IMR-90 (cell line): ENCODE measurements at regions not wholly inside any gene's neighbourhood (a gene's known extent, or its start where the extent isn't known, plus 50 kb on each side); places are given as distances from the start of the nearest gene placed in this dataset.

Experiments used
- ATAC-seq: fragments of 200-7000 bp; cut with Tn5 transposase; 2 replicates; pipeline ENCODE4 v1.9.1; 2020; ENCODE audit warnings: low read depth, mild to moderate bottlenecking, moderate library complexity
- BruUV-seq: library from RNA; stranded (reverse); fragments of 400-500 nt; replicated peaks from 2 replicates; lab custom pipeline; 2021; lab: Mats Ljungman, UMichigan
- CTCF ChIA-PET: fragments of 300-600 bp; formaldehyde crosslinking; extraction: SDS; loops from one replicate; lab custom pipeline; 2021; ENCODE audit warnings: antibody characterized with exemption; lab: Yijun Ruan, JAX
- POLR2A ChIA-PET: fragments of 300-600 bp; sonication (Branson Sonifier 250); formaldehyde crosslinking; loops from one replicate; lab custom pipeline; 2022; ENCODE audit warnings: antibody characterized with exemption; ENCODE audit not compliant: unreplicated experiment; lab: Charles Lee
- DNase-seq: peaks from one replicate; pipeline ENCODE4 v3.0.0; 2013
- H2AFZ ChIP-seq: replicated peaks from 2 replicates; pipeline ENCODE3; 2013; ENCODE audit warnings: low read length, mild to moderate bottlenecking; ENCODE audit not compliant: poor library complexity
- H2AK5ac ChIP-seq: 2 replicates; pipeline ENCODE4 v1.6.1; 2013; ENCODE audit warnings: low read depth, low read length, inconsistent platforms
- H2AK9ac ChIP-seq: replicated peaks from 2 replicates; pipeline ENCODE3; 2013; ENCODE audit warnings: mild to moderate bottlenecking, low read depth, low read length, moderate library complexity; ENCODE audit not compliant: poor library complexity
- H2BK120ac ChIP-seq: 2 replicates; pipeline ENCODE4 v1.6.1; 2013; ENCODE audit warnings: low read depth, low read length, inconsistent platforms
- H2BK15ac ChIP-seq: 3 replicates; pipeline ENCODE4 v1.6.1; 2013; ENCODE audit warnings: low read depth, low read length, inconsistent platforms
- H2BK20ac ChIP-seq: 2 replicates; pipeline ENCODE4 v1.6.1; 2013; ENCODE audit warnings: low read depth, mild to moderate bottlenecking, inconsistent platforms, low read length, moderate library complexity
- H2BK5ac ChIP-seq: 2 replicates; pipeline ENCODE4 v1.6.1; 2013; ENCODE audit warnings: mild to moderate bottlenecking, low read depth, low read length, inconsistent platforms; ENCODE audit not compliant: poor library complexity, severe bottlenecking
- H3K14ac ChIP-seq: replicated peaks from 2 replicates; pipeline ENCODE4 v1.6.1; 2013; ENCODE audit warnings: low read depth, low read length, inconsistent platforms
- H3K18ac ChIP-seq: 2 replicates; pipeline ENCODE4 v1.6.1; 2013; ENCODE audit warnings: low read depth, low read length, control low read depth
- H3K23ac ChIP-seq: 2 replicates; pipeline ENCODE4 v1.6.1; 2013; ENCODE audit warnings: low read depth, low read length, inconsistent platforms
- H3K27ac ChIP-seq: 2 replicates; pipeline ENCODE4 v1.5.1; 2013; ENCODE audit warnings: mild to moderate bottlenecking, control low read depth, low read length; ENCODE audit not compliant: insufficient read depth
- H3K27me3 ChIP-seq: 2 replicates; pipeline ENCODE4 v1.6.1; 2013; ENCODE audit warnings: low read length; ENCODE audit not compliant: control insufficient read depth, insufficient read depth
- H3K36me3 ChIP-seq: 2 replicates; pipeline ENCODE4 v1.6.1; 2013; ENCODE audit warnings: low read length, mixed read lengths; ENCODE audit not compliant: control insufficient read depth, insufficient read depth
- H3K4ac ChIP-seq: 2 replicates; pipeline ENCODE4 v1.6.1; 2013; ENCODE audit warnings: low read depth, low read length, inconsistent platforms
- H3K4me1 ChIP-seq: 2 replicates; pipeline ENCODE4 v1.6.1; 2013; ENCODE audit warnings: low read length, mixed read lengths; ENCODE audit not compliant: control insufficient read depth, insufficient read depth
- H3K4me2 ChIP-seq: 2 replicates; pipeline ENCODE4 v1.6.1; 2013; ENCODE audit warnings: low read depth, mild to moderate bottlenecking, control low read depth, low read length, moderate library complexity
- H3K4me3 ChIP-seq: 2 replicates; pipeline ENCODE4 v1.5.1; 2013; ENCODE audit warnings: low read depth, mild to moderate bottlenecking, control low read depth, low read length, moderate library complexity; ENCODE audit not compliant: insufficient read depth
- H3K56ac ChIP-seq: 2 replicates; pipeline ENCODE4 v1.6.1; 2013; ENCODE audit warnings: low read length, inconsistent platforms; ENCODE audit not compliant: insufficient read depth; ENCODE audit errors: extremely low read depth
- H3K79me1 ChIP-seq, 2 experiments: 2 replicates each; pipeline ENCODE4 v1.6.1; 2013; ENCODE audit warnings: low read length in 2 of 2, inconsistent platforms in 1 of 2, low read depth in 1 of 2
- H3K9ac ChIP-seq: 2 replicates; pipeline ENCODE4 v1.6.1; 2013; ENCODE audit warnings: low read depth, low read length, control low read depth
- H3K9me1 ChIP-seq: 2 replicates; pipeline ENCODE4 v1.6.1; 2013; ENCODE audit warnings: low read length, inconsistent platforms; ENCODE audit not compliant: insufficient read depth
- H3K9me3 ChIP-seq: 2 replicates; pipeline ENCODE4 v1.6.1; 2013; ENCODE audit warnings: low read length; ENCODE audit not compliant: control insufficient read depth, insufficient read depth
- H4K20me1 ChIP-seq: 2 replicates; pipeline ENCODE4 v1.6.1; 2013; ENCODE audit warnings: low read length, inconsistent platforms; ENCODE audit not compliant: insufficient read depth
- H4K5ac ChIP-seq: 2 replicates; pipeline ENCODE4 v1.6.1; 2013; ENCODE audit warnings: mild to moderate bottlenecking, low read depth, low read length, control low read depth
- H4K8ac ChIP-seq, 2 experiments: 2 replicates each; pipeline ENCODE4 v1.6.1; 2013; ENCODE audit warnings: low read depth in 2 of 2, low read length in 2 of 2, control low read depth in 1 of 2, inconsistent platforms in 1 of 2
- H4K91ac ChIP-seq: 2 replicates; pipeline ENCODE4 v1.6.1; 2013; ENCODE audit warnings: low read depth, low read length, inconsistent platforms; ENCODE audit not compliant: insufficient read depth
- CEBPB ChIP-seq: IDR thresholded peaks from 2 replicates; pipeline ENCODE4 v1.6.1; 2012; ENCODE audit warnings: low read depth, low read length, improper control_type of control experiment
- MXI1 ChIP-seq: IDR thresholded peaks from 2 replicates; pipeline ENCODE4 v1.6.1; 2012; ENCODE audit warnings: low read depth, mild to moderate bottlenecking, low read length, moderate library complexity, borderline replicate concordance
- NFE2L2 ChIP-seq: fragments of 150-350 bp; IDR thresholded peaks from 2 replicates; pipeline ENCODE4 v1.6.1; 2016; ENCODE audit warnings: low read depth, mild to moderate bottlenecking, low read length
- RAD21 ChIP-seq: IDR thresholded peaks from 2 replicates; pipeline ENCODE4 v1.6.1; 2012; ENCODE audit warnings: low read length, improper control_type of control experiment
- RFX5 ChIP-seq: IDR thresholded peaks from 2 replicates; pipeline ENCODE4 v1.8.0; 2012; ENCODE audit warnings: low read depth, mild to moderate bottlenecking, low read length, moderate library complexity
- SMC3 ChIP-seq: fragments of 150-350 bp; IDR thresholded peaks from 2 replicates; pipeline ENCODE4 v1.6.1; 2016; ENCODE audit warnings: low read depth, mild to moderate bottlenecking, antibody characterized with exemption, low read length, moderate library complexity
- WGBS, 2 experiments: methylation state at CpG; one replicate each; pipeline versions ENCODE4 v1.1.5 to v1.1.7; 2013; ENCODE audit warnings: missing lambda C conversion rate in 2 of 2; ENCODE audit not compliant: insufficient read length in 1 of 2; ENCODE audit errors: extremely low coverage in 2 of 2; 5-methylcytosine and 5-hydroxymethylcytosine counted together
- dilution Hi-C: fragments of 300-500 bp; cut with HindIII; formaldehyde crosslinking; loops from one replicate; pipeline ENCODE4 v1.14.3; 2018; ENCODE audit warnings: low sequenced_read_pairs; ENCODE audit not compliant: unreplicated experiment
- in situ Hi-C: fragments of 300-500 bp; cut with MboI; formaldehyde crosslinking; loops from 3 replicates; pipeline ENCODE4 v1.14.3; 2019; ENCODE audit warnings: low sequenced_read_pairs, inconsistent platforms, mixed read lengths
- intact Hi-C: fragments of 100-400 bp; cut with micrococcal nuclease; formaldehyde crosslinking; loops from 2 replicates; pipeline ENCODE4 v1.10.0; 2022
- TF ChIP-seq, protein P1 (sequence below): conservative IDR thresholded peaks from 2 replicates; pipeline ENCODE4 v1.5.1; 2012; ENCODE audit warnings: mild to moderate bottlenecking, low read depth, low read length, improper control_type of control experiment

DNA sequence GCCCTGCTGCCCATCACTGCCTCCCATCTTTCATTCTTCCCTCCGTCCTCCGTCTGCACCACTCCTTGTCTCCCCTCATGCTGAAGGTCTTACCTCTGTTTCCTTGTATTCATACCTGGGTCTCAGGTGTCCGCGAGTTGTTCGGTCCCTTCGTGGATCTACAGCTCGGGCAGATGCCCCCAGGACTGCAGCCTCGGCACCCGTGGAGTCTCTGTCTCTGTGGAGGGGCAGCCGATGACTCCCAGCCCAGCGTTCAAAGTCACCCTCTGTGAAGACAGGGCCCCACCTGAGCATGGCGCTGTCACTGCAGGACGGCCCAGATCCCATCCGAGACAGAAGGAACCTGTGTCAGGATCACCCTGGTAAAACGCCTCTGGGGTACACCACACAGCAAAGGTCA is 480.0 kb upstream of the SALL3 start:
- no peak for DNase-seq
- H3K9ac ChIP-seq, result no peak overlapping the region
- peaks cover 72% of the 10 kb centered on the region for H3K9me3 ChIP-seq
- no peak overlapping the region for H3K18ac ChIP-seq
- H2AFZ ChIP-seq, result no peak overlapping the region
- in situ Hi-C loops (no loop called here), dilution Hi-C loops (no loop called here), intact Hi-C loops (no loop called here)
- H3K14ac ChIP-seq, result no peak overlapping the region
- no peak overlapping the region for H2BK5ac ChIP-seq
- no peak overlapping the region for H4K8ac ChIP-seq
- H3K27ac ChIP-seq, result no peak overlapping the region
- H3K4me1 ChIP-seq, result no peaks in the 10 kb centered on the region
- no peak overlapping the region for H4K5ac ChIP-seq
- H3K36me3 ChIP-seq, result no peaks in the 10 kb centered on the region
- no peak overlapping the region for H3K4ac ChIP-seq
- no peak overlapping the region for H3K4me2 ChIP-seq
- WGBS, 2 experiments, result 66% methylated on average over 7 of the region's 15 CpGs; no CpG with 5 or more reads in 1 of the 2 experiments
- no peak overlapping the region for H3K56ac ChIP-seq
- no peaks in the 10 kb centered on the region for H3K27me3 ChIP-seq
- no peak overlapping the region for H2AK5ac ChIP-seq
- no peak overlapping the region for H2BK20ac ChIP-seq
- H3K4me3 ChIP-seq, result no peak overlapping the region
- no peak overlapping the region for H2AK9ac ChIP-seq
- POLR2A ChIA-PET, result no interaction called here
- CTCF ChIA-PET, result no interaction called here
- no peak overlapping the region for H4K91ac ChIP-seq
- H4K20me1 ChIP-seq, result no peaks in the 10 kb centered on the region
- H3K79me1 ChIP-seq, result no peaks in the 10 kb centered on the region
- no peak for ATAC-seq
- no peaks in the 10 kb centered on the region for H3K9me1 ChIP-seq
- no peak overlapping the region for H2BK15ac ChIP-seq
- no peak overlapping the region for H3K23ac ChIP-seq
- no peak overlapping the region for H2BK120ac ChIP-seq
- TF ChIP-seq MXI1 (no peak), NFE2L2 (no peak), RFX5 (no peak), RAD21 (no peak), SMC3 (no peak), CEBPB (no peak)
- TF ChIP-seq, protein P1, sequence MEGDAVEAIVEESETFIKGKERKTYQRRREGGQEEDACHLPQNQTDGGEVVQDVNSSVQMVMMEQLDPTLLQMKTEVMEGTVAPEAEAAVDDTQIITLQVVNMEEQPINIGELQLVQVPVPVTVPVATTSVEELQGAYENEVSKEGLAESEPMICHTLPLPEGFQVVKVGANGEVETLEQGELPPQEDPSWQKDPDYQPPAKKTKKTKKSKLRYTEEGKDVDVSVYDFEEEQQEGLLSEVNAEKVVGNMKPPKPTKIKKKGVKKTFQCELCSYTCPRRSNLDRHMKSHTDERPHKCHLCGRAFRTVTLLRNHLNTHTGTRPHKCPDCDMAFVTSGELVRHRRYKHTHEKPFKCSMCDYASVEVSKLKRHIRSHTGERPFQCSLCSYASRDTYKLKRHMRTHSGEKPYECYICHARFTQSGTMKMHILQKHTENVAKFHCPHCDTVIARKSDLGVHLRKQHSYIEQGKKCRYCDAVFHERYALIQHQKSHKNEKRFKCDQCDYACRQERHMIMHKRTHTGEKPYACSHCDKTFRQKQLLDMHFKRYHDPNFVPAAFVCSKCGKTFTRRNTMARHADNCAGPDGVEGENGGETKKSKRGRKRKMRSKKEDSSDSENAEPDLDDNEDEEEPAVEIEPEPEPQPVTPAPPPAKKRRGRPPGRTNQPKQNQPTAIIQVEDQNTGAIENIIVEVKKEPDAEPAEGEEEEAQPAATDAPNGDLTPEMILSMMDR, result no peak
- BruUV-seq, result no TSS peak
